ENCODE measurements at regions not wholly inside any gene's neighbourhood (a gene's known extent, or its start where the extent isn't known, plus 50 kb on each side); places are given as distances from the start of the nearest gene placed in this dataset.
A peak's percentile ranks its signal among the peaks of the same experiment; 100 is the strongest.
"Not testable (repeated sequence)": the region's sequence is repeated elsewhere in the genome, so short reads cannot be mapped to it uniquely, and the experiment has no call there.

DNA sequence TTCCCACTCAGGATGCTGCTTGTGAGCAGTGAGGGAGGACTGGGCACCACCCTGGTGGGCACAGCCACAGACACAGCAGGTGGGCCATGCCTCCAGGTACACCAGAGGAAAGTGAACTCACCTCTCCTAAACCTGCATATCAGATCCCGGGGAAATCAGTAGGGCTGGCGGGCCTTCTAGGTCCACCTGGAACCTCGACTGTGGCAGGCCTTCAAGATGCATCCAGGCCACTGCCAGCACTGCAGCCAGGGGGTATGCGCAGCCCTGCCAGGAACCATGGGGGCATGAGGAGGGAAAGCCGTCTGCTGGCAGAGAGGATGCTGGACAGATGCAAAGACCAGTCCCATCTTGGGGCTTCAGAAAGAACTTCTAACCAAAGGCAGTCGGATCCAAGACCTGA, 270.6 kb upstream of the IRX4 start:
- FAIRE-seq (no peak), DNase-seq (ENCODE audit: extremely low spot score, insufficient read length, low read depth) (no peak)

DNA sequence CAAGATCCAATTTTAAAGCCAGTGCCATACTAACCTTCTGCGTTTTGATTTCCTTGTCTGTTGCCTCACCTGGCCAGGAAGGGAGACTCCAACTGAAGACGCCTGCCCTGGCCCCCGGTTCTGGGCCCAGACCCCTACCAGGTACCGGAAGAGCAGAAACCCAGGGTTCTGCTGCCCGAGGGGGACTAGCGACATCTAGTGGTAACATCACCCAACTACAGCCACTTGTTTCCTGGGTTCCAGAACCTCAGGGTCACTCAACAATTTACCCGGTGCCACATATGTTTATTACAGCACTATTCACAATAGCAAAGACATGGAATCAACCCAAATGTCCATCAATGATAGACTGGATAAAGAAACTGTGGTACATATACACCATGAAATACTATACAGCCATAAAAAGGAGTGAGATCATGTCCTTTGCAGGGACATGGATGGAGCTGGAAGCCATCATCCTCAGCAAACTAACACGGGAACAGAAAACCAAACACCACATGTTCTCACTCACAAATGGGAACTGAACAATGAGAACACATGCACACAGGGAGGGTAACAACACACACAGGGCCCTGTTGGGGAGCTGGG, 268.7 kb upstream of the IRX4 start:
- not testable (repeated sequence) for FAIRE-seq
- peak; percentile 22 for DNase-seq (ENCODE audit: extremely low spot score, insufficient read length, low read depth)

DNA sequence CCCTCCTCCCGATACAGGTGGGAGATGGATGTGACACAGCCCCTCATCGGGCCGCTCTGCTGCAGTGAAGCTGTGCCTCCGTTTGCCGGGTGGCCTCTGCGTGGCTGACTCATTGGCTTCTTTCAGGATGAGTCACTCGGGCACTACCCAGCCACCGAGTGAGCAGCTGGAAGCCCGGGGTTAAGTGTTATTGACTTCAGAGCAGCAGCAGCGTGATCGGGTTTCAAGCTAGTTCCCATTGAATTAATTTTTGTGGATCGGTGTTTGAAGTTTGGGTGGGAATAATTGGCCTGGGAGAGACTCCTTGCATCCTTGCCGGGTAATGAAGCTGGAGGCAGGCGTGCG, 266.4 kb upstream of the IRX4 start:
- no peak for DNase-seq (ENCODE audit: extremely low spot score, insufficient read length, low read depth)
- no peak for FAIRE-seq

DNA sequence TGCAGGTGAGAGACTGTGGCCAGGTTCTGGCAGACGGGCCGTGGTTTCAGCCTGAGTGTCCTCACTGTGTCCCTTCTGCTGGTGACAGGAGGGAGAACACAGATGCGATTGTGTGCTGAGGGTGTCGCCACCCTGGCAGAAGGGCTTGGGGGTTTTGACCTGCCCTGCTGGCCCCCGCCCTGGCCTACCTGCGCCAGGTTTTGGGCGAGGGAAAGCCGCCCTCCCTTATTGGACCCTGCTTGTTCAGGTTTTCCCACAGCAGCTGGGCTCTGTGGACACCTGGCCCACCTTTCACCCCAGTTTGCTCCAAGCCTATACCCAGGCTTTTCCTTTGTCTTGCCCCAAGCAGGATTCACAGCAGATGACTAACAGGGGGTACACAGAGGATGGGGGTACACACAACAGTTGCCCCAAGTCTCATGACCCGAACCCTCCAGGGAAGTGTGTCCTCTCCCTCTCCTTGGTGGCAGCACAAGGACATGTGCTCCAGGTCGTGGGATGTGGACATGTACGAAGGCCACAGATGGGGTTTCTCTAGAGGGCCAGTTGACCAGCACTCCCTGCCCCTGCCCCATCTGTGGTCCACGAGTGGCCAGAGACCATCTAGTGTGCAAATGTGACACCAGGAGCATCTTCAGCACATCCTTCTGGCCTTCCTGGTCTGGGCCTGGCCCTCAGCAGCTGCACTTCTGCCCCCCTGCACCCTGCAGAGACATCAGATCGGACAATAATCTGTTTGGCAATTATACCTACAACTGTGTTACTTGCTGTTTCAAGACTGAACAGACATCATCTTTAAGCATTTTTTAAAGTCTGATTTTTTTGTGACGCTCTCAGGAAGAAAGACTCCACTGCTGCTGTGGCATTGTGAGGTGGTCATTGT, 265.8 kb upstream of the IRX4 start:
- DNase-seq (ENCODE audit: extremely low spot score, insufficient read length, low read depth) (no peak), FAIRE-seq (no peak)

DNA sequence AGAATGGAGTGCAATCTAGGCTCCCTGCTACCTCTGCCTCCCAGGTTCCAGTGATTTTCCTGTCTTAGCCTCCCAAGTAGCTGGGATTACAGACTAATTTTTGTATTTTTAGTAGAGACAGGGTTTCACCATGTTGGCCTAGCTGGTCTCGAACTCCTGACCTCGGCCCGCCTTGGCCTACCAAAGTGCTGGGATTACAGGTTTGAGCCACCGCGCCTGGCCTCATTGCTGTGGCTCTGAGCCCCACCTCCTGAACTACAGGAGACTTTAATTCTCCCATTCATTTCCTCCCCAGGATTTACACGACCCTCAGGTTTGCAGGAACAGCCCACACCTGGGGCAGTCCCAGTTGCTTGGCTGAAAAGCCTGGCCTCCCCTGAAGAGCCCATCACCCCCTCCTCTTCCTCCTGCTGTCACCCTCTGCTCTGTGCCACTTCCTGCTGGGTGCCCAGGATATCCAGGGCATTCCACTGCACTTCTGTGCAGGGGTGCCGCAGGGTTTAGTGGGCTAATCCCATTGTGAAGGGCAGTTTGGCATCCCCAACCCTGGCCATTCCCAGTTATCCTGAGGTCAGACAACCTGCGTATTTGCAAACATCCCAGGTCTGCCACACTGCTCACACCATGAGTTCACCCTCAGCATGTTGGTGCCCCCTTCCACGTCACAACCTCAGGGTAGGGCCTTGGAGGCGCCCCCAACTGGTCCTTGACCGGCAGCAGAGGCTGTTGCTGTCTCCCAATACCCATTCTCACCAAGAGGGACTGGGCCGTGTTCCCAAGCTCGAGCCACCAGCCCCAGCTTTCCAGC, 265.0 kb upstream of the IRX4 start:
- DNase-seq (ENCODE audit: extremely low spot score, insufficient read length, low read depth) (no peak), FAIRE-seq (no peak)

- DNase-seq (ENCODE audit: extremely low spot score, insufficient read length, low read depth) (no peak), FAIRE-seq (no peak)
Measured at GRCh38 chr5:2143646-2144353, 261.1 kb upstream of the IRX4 start.

DNA sequence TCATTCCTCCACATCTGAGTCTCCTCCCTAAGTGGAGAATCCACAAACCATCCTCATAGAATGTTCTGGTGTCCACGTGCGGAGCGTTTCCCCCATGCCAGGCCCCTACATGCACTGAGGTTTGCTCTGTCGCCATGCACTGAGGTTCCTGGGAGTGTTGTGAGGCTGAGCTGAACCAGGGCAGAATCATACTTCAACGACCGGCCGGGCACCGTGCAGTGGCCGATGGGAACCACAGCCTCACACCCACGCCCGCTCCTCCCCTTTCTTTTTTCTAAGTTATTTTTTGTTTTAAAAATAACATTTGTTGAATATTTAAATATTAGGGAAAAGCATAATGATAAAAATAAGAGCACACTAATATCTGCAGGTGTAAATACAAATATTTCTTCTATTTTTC, 260.4 kb upstream of the IRX4 start:
- DNase-seq (ENCODE audit: extremely low spot score, insufficient read length, low read depth) (no peak), FAIRE-seq (no peak)

GRCh38 chr5:2142456-2142954, 259.8 kb upstream of the IRX4 start:
- FAIRE-seq, result no peak

DNA sequence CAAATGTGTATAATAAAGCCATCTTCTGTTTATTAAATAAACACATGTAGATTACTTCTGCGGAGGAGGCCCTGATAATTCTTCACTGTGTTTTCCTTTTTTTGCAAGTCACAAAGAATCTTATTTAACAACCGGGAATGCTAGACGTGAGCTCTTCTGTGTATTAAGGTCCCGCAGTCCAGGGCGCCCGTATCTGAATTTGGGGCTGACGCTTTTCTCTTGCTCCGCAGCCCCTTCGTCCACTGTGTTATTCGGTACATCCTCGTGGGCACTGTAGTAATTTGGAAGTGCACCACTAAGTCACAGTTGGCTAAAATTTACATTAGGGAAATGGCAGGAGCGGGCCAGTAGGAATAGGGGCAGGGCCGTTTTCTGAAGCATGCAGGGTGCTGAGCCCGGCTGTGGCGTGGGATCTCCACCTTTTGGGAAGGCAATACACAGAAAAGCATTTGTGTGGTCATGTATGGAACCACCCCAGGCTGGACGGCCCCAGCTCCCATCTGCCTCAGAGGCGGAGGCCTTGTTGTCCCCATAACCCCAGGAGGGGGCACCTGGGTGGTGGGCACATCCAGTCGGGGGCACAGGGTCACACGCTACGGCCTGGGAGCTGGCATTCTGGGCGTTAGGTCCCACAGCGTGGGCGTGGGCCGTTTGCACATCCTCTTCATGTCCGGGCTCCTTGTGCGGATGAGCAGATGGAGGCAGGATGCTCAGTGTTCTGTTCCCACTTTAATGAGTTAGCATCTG, 258.7 kb upstream of the IRX4 start:
- FAIRE-seq (no peak), DNase-seq (ENCODE audit: extremely low spot score, insufficient read length, low read depth) (no peak)

More at GRCh38 chr5:2142456-2142954, 259.8 kb upstream of the IRX4 start:
- no peak for DNase-seq (ENCODE audit: extremely low spot score, insufficient read length, low read depth)

DNA sequence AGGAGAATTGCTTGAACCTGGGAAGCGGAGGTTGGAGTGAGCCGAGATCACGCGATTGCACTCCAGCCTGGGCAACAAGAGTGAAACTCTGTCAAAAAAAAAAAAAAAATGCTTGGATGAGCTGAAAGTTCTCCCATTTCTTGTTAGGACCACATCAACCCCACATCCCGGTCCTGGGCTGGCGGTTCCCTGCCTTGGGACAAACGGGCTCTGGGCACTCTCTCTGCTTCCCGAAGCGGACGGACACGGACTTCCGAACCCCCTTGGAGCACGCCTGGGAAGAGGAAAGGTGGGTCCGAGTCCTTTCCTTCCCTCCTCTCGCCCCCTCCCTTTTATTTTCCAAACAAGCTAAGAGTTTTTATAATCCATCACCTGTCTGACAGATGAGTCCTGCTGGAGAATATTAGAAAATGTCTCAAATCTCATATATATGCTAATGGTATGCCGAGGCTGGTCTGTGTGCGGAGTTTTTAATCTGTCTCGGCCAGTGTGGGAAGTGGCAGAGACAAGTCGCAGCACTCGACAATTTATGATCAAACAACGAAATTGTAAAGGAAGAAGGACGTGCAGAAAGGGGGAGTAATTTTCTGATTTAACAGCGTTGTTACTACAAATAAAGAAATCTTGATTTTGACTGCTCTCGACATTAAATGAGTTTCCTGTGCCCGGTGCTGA, 257.9 kb upstream of the IRX4 start:
- no peak for DNase-seq (ENCODE audit: extremely low spot score, insufficient read length, low read depth)
- no peak for FAIRE-seq

- DNase-seq (ENCODE audit: extremely low spot score, insufficient read length, low read depth) (no peak), FAIRE-seq (no peak)
Measured at GRCh38 chr5:2139478-2139877, 256.8 kb upstream of the IRX4 start.

DNA sequence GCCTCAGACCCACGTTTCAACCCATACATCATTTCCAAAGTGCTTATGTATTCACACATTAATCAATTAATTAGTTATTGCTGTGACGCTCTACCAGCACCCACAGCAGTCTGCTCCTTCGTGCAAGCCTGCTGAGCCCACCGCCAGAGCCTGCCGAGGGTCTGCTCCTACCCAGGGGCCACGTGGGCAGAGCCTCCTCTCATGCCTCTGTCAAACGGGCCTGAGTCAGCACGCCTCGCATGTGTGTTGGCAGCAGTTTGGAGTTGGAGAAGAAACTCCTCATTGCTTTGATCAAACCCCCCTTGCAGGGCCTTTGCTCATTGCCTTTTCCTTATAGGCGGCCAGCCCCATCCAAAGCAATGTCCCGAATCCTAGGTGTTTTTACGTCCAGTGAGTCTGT, 256.2 kb upstream of the IRX4 start:
- DNase-seq (ENCODE audit: extremely low spot score, insufficient read length, low read depth), result no peak
- no peak for FAIRE-seq

DNA sequence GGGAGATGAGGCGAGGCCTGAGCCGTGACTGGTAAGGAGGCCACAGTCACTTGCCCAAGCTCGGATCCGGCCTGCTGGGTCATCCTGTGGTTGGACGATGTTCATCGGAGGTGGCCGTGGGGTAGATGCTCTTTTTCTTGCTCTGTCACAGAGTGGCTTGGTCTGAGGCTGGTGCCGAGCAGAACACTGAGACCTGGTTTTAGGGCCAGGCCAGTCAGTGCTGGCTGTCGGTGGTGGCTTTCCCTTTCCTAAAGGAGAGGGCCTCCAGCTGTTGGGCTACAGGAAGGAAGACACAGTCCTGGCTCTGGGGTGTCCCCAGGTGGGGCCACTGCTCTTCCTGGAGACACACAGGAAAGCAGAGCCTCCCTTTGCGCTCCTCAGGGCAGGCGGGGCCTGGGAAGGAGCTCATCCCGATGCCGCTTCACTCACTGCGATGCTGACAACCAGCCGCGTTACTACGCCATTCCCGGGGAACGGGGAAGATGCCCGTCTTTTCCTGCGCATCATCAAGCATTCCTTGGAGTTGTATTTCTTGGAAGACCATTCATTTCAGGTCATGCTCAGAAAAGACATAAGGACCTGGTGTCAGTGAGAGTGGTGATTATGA, 254.8 kb upstream of the IRX4 start:
- DNase-seq (ENCODE audit: extremely low spot score, insufficient read length, low read depth), result no peak
- FAIRE-seq, result no peak

GRCh38 chr5:2136728-2137333, 254.1 kb upstream of the IRX4 start:
- no peak for DNase-seq (ENCODE audit: extremely low spot score, insufficient read length, low read depth)
- no peak for FAIRE-seq

DNA sequence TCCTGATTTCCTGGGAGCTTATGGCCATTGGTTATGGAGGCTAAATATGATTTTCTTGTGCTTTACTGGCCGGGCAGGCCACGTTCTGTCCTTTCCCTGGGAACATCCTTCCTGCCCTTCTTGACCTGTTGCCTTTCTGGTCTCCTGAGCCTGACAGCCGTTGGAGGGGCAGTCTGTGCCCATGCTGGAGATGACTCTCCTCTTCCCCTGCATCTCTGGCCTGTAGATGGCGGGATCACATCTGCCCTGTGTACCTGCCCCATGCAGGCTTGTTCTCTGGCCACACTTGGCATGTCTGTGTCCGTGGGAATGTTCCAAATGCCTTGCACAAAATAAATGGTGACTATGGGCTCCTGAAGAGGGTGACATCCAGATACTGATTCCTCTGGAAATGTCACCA, 253.1 kb upstream of the IRX4 start:
- DNase-seq (ENCODE audit: extremely low spot score, insufficient read length, low read depth) (no peak), FAIRE-seq (no peak)

GRCh38 chr5:2135354-2135753, 252.6 kb upstream of the IRX4 start:
- FAIRE-seq (no peak), DNase-seq (ENCODE audit: extremely low spot score, insufficient read length, low read depth) (no peak)

DNA sequence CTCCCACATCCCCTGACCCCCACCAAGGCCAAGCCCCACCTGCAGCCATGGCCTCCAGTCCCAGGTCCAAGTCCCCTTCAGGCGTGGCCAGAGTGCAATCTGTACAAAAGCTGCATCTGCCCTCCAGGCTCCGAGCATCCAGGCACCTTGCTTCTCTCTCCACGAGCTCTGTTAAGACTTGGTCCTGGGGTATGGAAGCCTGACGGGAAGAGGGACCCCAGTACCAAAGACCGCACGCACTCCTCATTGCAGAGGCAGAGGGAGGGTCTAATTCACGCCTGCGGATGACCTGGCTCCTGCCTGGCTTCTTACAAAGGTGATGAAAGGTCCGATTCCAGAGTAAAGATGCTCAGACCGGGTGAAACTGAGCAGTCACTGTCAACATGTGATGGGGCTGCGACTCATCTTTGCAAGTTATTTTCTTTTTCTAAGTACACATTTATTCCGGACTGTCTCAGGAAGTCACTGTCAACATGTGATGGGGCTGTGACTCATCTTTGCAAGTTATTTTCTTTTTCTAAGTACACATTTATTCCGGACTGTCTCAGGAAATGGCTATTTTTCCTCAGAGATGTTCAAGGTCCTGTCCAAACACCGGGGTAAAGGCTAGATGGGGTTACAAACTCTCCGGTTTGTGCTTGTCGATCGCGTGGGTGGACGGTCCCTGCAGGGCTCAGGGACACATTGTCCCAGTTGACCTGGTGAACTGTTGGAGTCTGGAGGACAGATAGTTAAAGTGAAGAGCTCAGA, 252.0 kb upstream of the IRX4 start:
- DNase-seq (ENCODE audit: extremely low spot score, insufficient read length, low read depth) (no peak), FAIRE-seq (no peak)

DNA sequence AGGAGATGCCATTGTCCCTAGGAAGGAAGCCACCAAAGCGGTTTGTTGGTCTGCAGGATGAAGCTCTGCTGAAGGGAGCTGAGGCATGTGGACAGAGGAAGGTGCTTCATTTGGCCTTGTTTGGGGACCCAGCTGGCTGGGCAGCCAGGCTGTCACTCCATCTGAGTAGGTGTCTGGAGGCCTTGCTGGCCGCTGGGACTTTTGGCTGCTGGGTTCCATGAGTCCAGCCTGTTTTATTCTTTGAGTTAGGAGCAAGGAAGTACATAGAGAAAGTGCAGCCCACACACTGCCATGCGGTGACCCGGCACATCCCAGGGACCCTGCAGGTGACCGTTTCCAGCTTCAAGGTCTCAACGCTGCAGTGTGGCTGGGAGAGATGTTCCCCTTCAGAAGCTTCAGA, 251.2 kb upstream of the IRX4 start:
- DNase-seq (ENCODE audit: extremely low spot score, insufficient read length, low read depth), result no peak
- FAIRE-seq, result no peak

Data from GM18507 (cell line).